A673 (cell line): ENCODE measurements at regions not wholly inside any gene's neighbourhood (a gene's known extent, or its start where the extent isn't known, plus 50 kb on each side); places are given as distances from the start of the nearest gene placed in this dataset.

ENCODE experiments used
- BruUV-seq: library from RNA; stranded (reverse); fragments of 400-500 nt; replicated peaks from 2 replicates; lab custom pipeline; 2021; lab: Mats Ljungman, UMichigan
- CTCF ChIA-PET: fragments of 300-600 bp; sonication (Branson Sonifier 250); formaldehyde crosslinking; loops from one replicate; lab custom pipeline; 2022; ENCODE audit warnings: antibody characterized with exemption; lab: Charles Lee
- POLR2A ChIA-PET: fragments of 300-600 bp; sonication (Branson Sonifier 250); formaldehyde crosslinking; loops from one replicate; lab custom pipeline; 2022; ENCODE audit warnings: antibody characterized with exemption; ENCODE audit not compliant: low non-redundant PET; lab: Charles Lee
- DNase-seq: peaks from one replicate; pipeline ENCODE4 v3.0.0-alpha.2; 2015; ENCODE audit warnings: low spot score
- H3K27ac ChIP-seq: fragments of 200-600 bp; sonication (generic); 2 replicates; pipeline ENCODE4 v1.5.1; 2016; ENCODE audit warnings: mixed run types, low read depth, mild to moderate bottlenecking, mixed read lengths, antibody characterized with exemption, low read length; ENCODE audit not compliant: poor library complexity, severe bottlenecking
- H3K27me3 ChIP-seq: fragments of 200-600 bp; sonication (generic); replicated peaks from 2 replicates; pipeline ENCODE4 v1.6.1; 2017; ENCODE audit warnings: mixed run types, low read depth, mild to moderate bottlenecking, mixed read lengths, antibody characterized with exemption, low read length; ENCODE audit not compliant: insufficient read depth, poor library complexity
- H3K36me3 ChIP-seq: fragments of 200-600 bp; sonication (generic); 2 replicates; pipeline ENCODE4 v1.6.1; 2016; ENCODE audit warnings: mixed run types, mild to moderate bottlenecking, mixed read lengths, antibody characterized with exemption, low read length; ENCODE audit not compliant: insufficient read depth, poor library complexity, severe bottlenecking
- H3K4me1 ChIP-seq: fragments of 200-600 bp; sonication (generic); 2 replicates; pipeline ENCODE4 v1.6.1; 2017; ENCODE audit warnings: mixed run types, mild to moderate bottlenecking, mixed read lengths, antibody characterized with exemption, low read length; ENCODE audit not compliant: insufficient read depth, poor library complexity, severe bottlenecking
- H3K4me3 ChIP-seq: fragments of 200-600 bp; sonication (generic); 2 replicates; pipeline ENCODE4 v1.5.1; 2016; ENCODE audit warnings: low read depth, mixed run types, mild to moderate bottlenecking, mixed read lengths, low read length; ENCODE audit not compliant: poor library complexity, severe bottlenecking
- H3K9me3 ChIP-seq: fragments of 200-600 bp; sonication (generic); 2 replicates; pipeline ENCODE4 v1.6.1; 2016; ENCODE audit warnings: mixed run types, low read depth, mild to moderate bottlenecking, mixed read lengths, antibody characterized with exemption, low read length; ENCODE audit not compliant: poor library complexity, severe bottlenecking
- EZH2 ChIP-seq: fragments of 200-600 bp; sonication (generic); IDR thresholded peaks from 2 replicates; pipeline ENCODE4 v1.6.1; 2017; ENCODE audit warnings: borderline replicate concordance, low read depth, mild to moderate bottlenecking, mixed read lengths, antibody characterized with exemption, low read length; ENCODE audit not compliant: poor library complexity, severe bottlenecking
- intact Hi-C: fragments of 100-400 bp; cut with micrococcal nuclease; formaldehyde crosslinking; loops from one replicate; pipeline ENCODE4 v1.10.0; 2022; ENCODE audit not compliant: unreplicated experiment
- TF ChIP-seq, protein P1 (sequence below): fragments of 300-800, 200-600 bp; sonication (generic); conservative IDR thresholded peaks from 2 replicates; pipeline ENCODE4 v1.5.1; 2017; ENCODE audit warnings: low read depth, mild to moderate bottlenecking, antibody characterized with exemption, low read length, moderate library complexity, mixed read lengths

DNA sequence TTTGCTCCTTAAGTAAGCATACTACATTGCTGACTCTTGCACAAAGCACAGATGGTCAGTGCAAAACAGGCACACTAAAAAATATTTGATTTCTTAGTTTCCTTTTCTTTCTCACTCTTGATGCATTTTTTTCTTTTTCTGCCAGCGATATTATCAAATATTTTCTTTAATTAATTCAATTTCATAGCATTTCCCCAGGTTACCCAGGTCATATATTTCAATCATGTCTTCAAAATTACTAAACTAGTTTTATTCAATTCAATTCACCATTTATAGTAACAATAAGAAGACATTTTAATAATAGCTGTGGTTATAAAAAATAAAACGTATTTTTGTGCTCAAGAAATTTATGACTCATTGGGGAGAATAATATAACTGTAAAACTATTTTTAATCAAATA lies 421.2 kb downstream of the GASK1B start:
- no peak for TF ChIP-seq EZH2
- TF ChIP-seq, protein P1, sequence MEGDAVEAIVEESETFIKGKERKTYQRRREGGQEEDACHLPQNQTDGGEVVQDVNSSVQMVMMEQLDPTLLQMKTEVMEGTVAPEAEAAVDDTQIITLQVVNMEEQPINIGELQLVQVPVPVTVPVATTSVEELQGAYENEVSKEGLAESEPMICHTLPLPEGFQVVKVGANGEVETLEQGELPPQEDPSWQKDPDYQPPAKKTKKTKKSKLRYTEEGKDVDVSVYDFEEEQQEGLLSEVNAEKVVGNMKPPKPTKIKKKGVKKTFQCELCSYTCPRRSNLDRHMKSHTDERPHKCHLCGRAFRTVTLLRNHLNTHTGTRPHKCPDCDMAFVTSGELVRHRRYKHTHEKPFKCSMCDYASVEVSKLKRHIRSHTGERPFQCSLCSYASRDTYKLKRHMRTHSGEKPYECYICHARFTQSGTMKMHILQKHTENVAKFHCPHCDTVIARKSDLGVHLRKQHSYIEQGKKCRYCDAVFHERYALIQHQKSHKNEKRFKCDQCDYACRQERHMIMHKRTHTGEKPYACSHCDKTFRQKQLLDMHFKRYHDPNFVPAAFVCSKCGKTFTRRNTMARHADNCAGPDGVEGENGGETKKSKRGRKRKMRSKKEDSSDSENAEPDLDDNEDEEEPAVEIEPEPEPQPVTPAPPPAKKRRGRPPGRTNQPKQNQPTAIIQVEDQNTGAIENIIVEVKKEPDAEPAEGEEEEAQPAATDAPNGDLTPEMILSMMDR = no peak
- intact Hi-C loops = no loop called here

DNA sequence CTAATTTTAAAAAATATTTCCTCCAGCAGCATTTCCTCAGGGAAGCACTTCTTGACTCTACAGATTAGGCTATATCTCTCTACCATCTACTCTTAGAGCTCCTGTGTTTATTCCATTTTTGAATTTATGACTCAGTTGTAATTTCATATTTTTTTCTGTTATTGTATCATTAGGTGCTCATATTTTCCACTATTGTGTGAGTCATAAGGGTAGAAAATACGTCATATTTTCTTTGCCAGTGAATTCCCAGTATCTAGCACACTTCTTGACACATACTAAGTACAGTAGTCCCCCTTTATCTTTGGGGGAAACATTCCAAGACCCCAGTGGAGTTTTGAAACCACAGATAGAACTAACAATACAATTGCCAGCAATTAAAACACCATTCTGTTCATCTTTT lies 431.2 kb downstream of the GASK1B start:
- intact Hi-C loops = no loop called here
- no peak overlapping the region for H3K27ac ChIP-seq

More for the DNA sequence above, 421.2 kb downstream of the GASK1B start:
- Histone ChIP-seq H3K27ac (no peak overlapping the region), H3K36me3 (no peaks in the 10 kb centered on the region), H3K9me3 (no peaks in the 10 kb centered on the region), H3K4me3 (no peak overlapping the region), H3K27me3 (no peaks in the 10 kb centered on the region), H3K4me1 (no peaks in the 10 kb centered on the region)
- DNase-seq = no peak
- ChIA-PET POLR2A (no interaction called here), CTCF (no interaction called here)
- BruUV-seq = no TSS peak

DNA sequence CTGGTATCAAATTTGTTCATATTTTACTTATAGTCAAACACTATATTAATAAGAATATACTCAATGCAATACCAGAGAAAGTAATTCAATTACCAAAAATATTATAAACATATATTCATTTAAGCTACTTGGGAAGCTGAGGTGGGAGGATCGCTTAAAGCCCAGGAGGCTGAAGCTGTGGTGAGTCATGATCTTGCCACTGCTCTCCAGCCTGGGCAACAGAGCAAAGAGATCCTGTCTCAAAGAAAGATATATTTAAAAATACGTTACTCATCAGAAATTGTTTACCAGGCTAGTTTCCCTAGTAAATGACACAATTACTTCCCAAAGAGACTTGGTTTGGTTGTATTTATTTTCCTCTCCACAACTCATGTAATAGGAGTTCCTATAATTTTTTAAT lies 433.6 kb downstream of the GASK1B start:
- ChIA-PET POLR2A (no interaction called here), CTCF (no interaction called here)
- Histone ChIP-seq H3K27me3 (no peaks in the 10 kb centered on the region), H3K4me3 (no peak overlapping the region), H3K36me3 (no peaks in the 10 kb centered on the region), H3K9me3 (no peaks in the 10 kb centered on the region), H3K4me1 (no peaks in the 10 kb centered on the region), H3K27ac (no peak overlapping the region)
- TF ChIP-seq, protein P1 = no peak
- no peak for TF ChIP-seq EZH2
- peak; percentile 4 for DNase-seq
- no TSS peak for BruUV-seq
- intact Hi-C loops = no loop called here

More for the DNA sequence above, 431.2 kb downstream of the GASK1B start:
- no peaks in the 10 kb centered on the region for H3K4me1 ChIP-seq
- no peaks in the 10 kb centered on the region for H3K36me3 ChIP-seq
- CTCF ChIA-PET = no interaction called here
- POLR2A ChIA-PET = no interaction called here
- no TSS peak for BruUV-seq
- no peaks in the 10 kb centered on the region for H3K27me3 ChIP-seq
- H3K4me3 ChIP-seq = no peak overlapping the region
- DNase-seq = no peak
- no peaks in the 10 kb centered on the region for H3K9me3 ChIP-seq
- no peak for TF ChIP-seq EZH2
- TF ChIP-seq, protein P1 = no peak
